CD14-positive monocyte (primary cell): ENCODE measurements at regions not wholly inside any gene's neighbourhood (a gene's known extent, or its start where the extent isn't known, plus 50 kb on each side); places are given as distances from the start of the nearest gene placed in this dataset.
"Not testable (repeated sequence)": the region's sequence is repeated elsewhere in the genome, so short reads cannot be mapped to it uniquely, and the experiment has no call there.

ENCODE experiments used
- DNase-seq, 3 donors: peaks; one replicate each; pipeline ENCODE4 v3.0.0-alpha.2; 2011 to 2022
- H2AFZ ChIP-seq: 2 replicates; pipeline ENCODE4 v1.6.0; 2012; ENCODE audit warnings: mild to moderate bottlenecking, low read depth, low read length, inconsistent platforms; ENCODE audit not compliant: insufficient read depth, poor library complexity, severe bottlenecking
- H3K27ac ChIP-seq, 2 donors: 1 replicate in 1 of 2; 2 replicates in 1 of 2; pipeline ENCODE4 v1.5.1; 2012 to 2013; ENCODE audit warnings: low read length in 2 of 2, control low read depth in 1 of 2, inconsistent platforms in 1 of 2, low read depth in 1 of 2, mild to moderate bottlenecking in 1 of 2
- H3K27me3 ChIP-seq, 2 donors: one replicate each; pipeline versions ENCODE4 v1.6.0 to v1.6.1; 2011 to 2013; ENCODE audit warnings: low read length in 2 of 2; ENCODE audit not compliant: control insufficient read depth in 2 of 2, insufficient read depth in 2 of 2
- H3K36me3 ChIP-seq, 2 donors: replicated peaks in 1 of 2; 1 replicate in 1 of 2; 2 replicates in 1 of 2; pipeline versions ENCODE4 v1.5.1 to v1.6.1; 2012 to 2013; ENCODE audit warnings: low read length in 2 of 2, control low read depth in 1 of 2, inconsistent platforms in 1 of 2, mild to moderate bottlenecking in 1 of 2; ENCODE audit not compliant: insufficient read depth in 2 of 2, control insufficient read depth in 1 of 2
- H3K4me1 ChIP-seq, 2 donors: 1 replicate in 1 of 2; 2 replicates in 1 of 2; pipeline versions ENCODE4 v1.5.1 to v1.6.1; 2012 to 2013; ENCODE audit warnings: low read length in 2 of 2, control low read depth in 1 of 2, inconsistent platforms in 1 of 2, mild to moderate bottlenecking in 1 of 2, moderate library complexity in 1 of 2; ENCODE audit not compliant: insufficient read depth in 2 of 2, control insufficient read depth in 1 of 2
- H3K4me2 ChIP-seq: replicated peaks from 2 replicates; pipeline ENCODE3; 2012; ENCODE audit warnings: low read length, moderate library complexity, mild to moderate bottlenecking; ENCODE audit not compliant: poor library complexity, severe bottlenecking; ENCODE audit errors: extremely low read depth
- H3K4me3 ChIP-seq, 3 experiments: fragments of 200-600 bp in 1 of 3; sonication (generic) in 1 of 3; replicated peaks in 1 of 3; 1 replicate in 2 of 3; 2 replicates in 1 of 3; pipeline ENCODE4 v1.5.1; 2011 to 2013; ENCODE audit warnings: low read length in 3 of 3, mild to moderate bottlenecking in 3 of 3, control low read depth in 2 of 3, low read depth in 2 of 3, inconsistent platforms in 1 of 3, moderate library complexity in 1 of 3
- H3K79me2 ChIP-seq: 2 replicates; pipeline ENCODE4 v1.6.0; 2012; ENCODE audit warnings: mild to moderate bottlenecking, control low read depth, inconsistent platforms, low read length, moderate library complexity; ENCODE audit not compliant: insufficient read depth
- H3K9ac ChIP-seq: 2 replicates; pipeline ENCODE4 v1.6.0; 2017; ENCODE audit warnings: low read length, mild to moderate bottlenecking; ENCODE audit not compliant: insufficient read depth, poor library complexity, severe bottlenecking
- H3K9me3 ChIP-seq, 2 donors: replicated peaks in 1 of 2; 1 replicate in 1 of 2; 2 replicates in 1 of 2; pipeline versions ENCODE4 v1.5.1 to v1.6.1; 2012 to 2013; ENCODE audit warnings: low read length in 2 of 2, control low read depth in 1 of 2; ENCODE audit not compliant: control insufficient read depth in 1 of 2, insufficient read depth in 1 of 2
- H4K20me1 ChIP-seq: 2 replicates; pipeline ENCODE4 v1.6.0; 2012; ENCODE audit warnings: mild to moderate bottlenecking, low read length, control low read depth, moderate library complexity; ENCODE audit not compliant: insufficient read depth
- H3K27ac Mint-ChIP-seq, 7 donors: one replicate each; pipeline ENCODE4 v1.8.0; 2020; ENCODE audit warnings: mild to moderate bottlenecking in 7 of 7, mixed read lengths in 7 of 7, moderate library complexity in 6 of 7, inconsistent platforms in 2 of 7
- H3K27me3 Mint-ChIP-seq, 3 donors: one replicate each; pipeline ENCODE4 v1.8.0; 2021 to 2022; ENCODE audit warnings: low read depth in 3 of 3, mild to moderate bottlenecking in 3 of 3, mixed read lengths in 3 of 3, moderate library complexity in 3 of 3, inconsistent platforms in 1 of 3
- H3K36me3 Mint-ChIP-seq, 2 donors: one replicate each; pipeline ENCODE4 v1.8.0; 2020; ENCODE audit warnings: mixed read lengths in 2 of 2, inconsistent platforms in 1 of 2, mild to moderate bottlenecking in 1 of 2
- H3K4me1 Mint-ChIP-seq: one replicate; pipeline ENCODE4 v1.8.0; 2020; ENCODE audit warnings: mild to moderate bottlenecking, mixed read lengths
- H3K4me3 Mint-ChIP-seq, 2 donors: one replicate each; pipeline ENCODE4 v1.8.0; 2020; ENCODE audit warnings: mild to moderate bottlenecking in 2 of 2, mixed read lengths in 2 of 2, moderate library complexity in 1 of 2
- H3K9me3 Mint-ChIP-seq, 7 donors: one replicate each; pipeline ENCODE4 v1.8.0; 2020 to 2022; ENCODE audit warnings: mixed read lengths in 7 of 7, mild to moderate bottlenecking in 6 of 7, moderate library complexity in 6 of 7, inconsistent platforms in 2 of 7
- WGBS: methylation state at CpG from one replicate; pipeline ENCODE4 v1.1.5; 2013; ENCODE audit warnings: missing lambda C conversion rate; ENCODE audit not compliant: insufficient coverage; 5-methylcytosine and 5-hydroxymethylcytosine counted together
- intact Hi-C, 2 donors: fragments of 100-400 bp; cut with micrococcal nuclease; formaldehyde crosslinking; loops; one replicate each; pipeline versions ENCODE4 v1.15.0 to v1.15.1; 2023
- TF ChIP-seq, protein P1 (sequence below): fragments of 200-600 bp; IDR thresholded peaks from one replicate; pipeline ENCODE4 v1.8.0; 2022; ENCODE audit warnings: antibody characterized with exemption, mild to moderate bottlenecking

DNA sequence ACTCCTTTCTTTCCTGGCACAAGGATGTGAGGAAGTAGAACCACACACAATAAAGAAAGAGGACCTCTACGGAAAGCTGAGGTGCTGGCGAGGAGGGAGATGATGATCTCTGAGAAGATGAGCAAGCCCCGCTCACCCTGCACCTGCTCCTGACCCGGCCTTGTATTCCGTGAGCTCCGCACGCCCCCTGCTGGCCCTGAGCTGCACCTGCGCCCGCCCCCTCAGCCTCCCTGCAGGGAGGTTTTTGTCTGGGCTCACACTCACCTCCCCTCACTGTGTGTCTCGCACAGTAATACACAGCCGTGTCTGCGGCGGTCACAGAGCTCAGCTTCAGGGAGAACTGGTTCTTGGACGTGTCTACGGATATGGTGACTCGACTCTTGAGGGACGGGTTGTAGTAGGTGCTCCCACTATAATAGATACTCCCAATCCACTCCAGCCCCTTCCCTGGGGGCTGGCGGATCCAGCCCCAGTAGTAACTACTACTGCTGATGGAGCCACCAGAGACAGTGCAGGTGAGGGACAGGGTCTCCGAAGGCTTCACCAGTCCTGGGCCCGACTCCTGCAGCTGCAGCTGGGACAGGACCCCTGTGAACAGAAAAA is 895.1 kb downstream of the TMEM121 start:
- peak in 2 of 3 donors; percentile 24 for DNase-seq
- H3K27ac ChIP-seq, H3K36me3 ChIP-seq, H3K4me3 Mint-ChIP-seq, H3K9me3 Mint-ChIP-seq, H4K20me1 ChIP-seq, H3K4me2 ChIP-seq, H3K27ac Mint-ChIP-seq, H3K9ac ChIP-seq, H3K36me3 Mint-ChIP-seq, intact Hi-C loops, H3K9me3 ChIP-seq, H3K27me3 ChIP-seq, H3K79me2 ChIP-seq, H2AFZ ChIP-seq, H3K27me3 Mint-ChIP-seq, H3K4me3 ChIP-seq: not testable (repeated sequence)
- peaks cover 21% of the 10 kb centered on the region for H3K4me1 Mint-ChIP-seq
- H3K4me1 ChIP-seq: peaks cover 9 to 19% of the 10 kb centered on the region in 2 donors
- TF ChIP-seq, protein P1, sequence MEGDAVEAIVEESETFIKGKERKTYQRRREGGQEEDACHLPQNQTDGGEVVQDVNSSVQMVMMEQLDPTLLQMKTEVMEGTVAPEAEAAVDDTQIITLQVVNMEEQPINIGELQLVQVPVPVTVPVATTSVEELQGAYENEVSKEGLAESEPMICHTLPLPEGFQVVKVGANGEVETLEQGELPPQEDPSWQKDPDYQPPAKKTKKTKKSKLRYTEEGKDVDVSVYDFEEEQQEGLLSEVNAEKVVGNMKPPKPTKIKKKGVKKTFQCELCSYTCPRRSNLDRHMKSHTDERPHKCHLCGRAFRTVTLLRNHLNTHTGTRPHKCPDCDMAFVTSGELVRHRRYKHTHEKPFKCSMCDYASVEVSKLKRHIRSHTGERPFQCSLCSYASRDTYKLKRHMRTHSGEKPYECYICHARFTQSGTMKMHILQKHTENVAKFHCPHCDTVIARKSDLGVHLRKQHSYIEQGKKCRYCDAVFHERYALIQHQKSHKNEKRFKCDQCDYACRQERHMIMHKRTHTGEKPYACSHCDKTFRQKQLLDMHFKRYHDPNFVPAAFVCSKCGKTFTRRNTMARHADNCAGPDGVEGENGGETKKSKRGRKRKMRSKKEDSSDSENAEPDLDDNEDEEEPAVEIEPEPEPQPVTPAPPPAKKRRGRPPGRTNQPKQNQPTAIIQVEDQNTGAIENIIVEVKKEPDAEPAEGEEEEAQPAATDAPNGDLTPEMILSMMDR: peak; percentile 76
- WGBS: 17% methylated on average over 8 of the region's 20 CpGs

DNA sequence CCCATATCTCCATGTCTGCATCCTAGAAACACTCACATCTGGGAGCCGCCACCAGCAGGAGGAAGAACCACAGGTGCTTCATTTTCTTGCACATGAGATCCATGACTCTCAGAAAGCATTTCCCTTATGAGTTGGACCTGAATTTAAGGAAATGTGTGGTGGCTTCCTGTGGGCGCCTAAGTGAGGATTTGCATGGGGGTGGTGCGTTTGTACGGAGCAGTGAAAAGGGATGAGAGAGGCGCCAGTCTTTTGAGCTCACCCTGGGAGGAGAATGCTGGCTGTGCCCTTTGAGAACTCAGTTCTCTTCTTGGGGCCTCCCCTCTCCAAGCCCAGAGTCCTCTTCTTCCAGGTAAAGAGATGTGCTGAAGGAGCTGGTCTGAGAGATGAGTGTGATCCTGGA is 895.7 kb downstream of the TMEM121 start:
- Histone ChIP-seq H3K4me2 (no peak overlapping the region), H3K27me3 (no peaks in the 10 kb centered on the region), H3K9ac (no peak overlapping the region), H4K20me1 (no peaks in the 10 kb centered on the region), H2AFZ (no peak overlapping the region), H3K27ac (no peak overlapping the region), H3K4me1 (peaks cover 9 to 19% of the 10 kb centered on the region in 2 donors), H3K9me3 (peaks cover 0 to 4% of the 10 kb centered on the region in 2 donors), H3K4me3 (no peak overlapping the region), H3K36me3 (no peaks in the 10 kb centered on the region), H3K79me2 (no peaks in the 10 kb centered on the region)
- TF ChIP-seq, protein P1: no peak
- Mint-ChIP-seq H3K27me3 (no peaks in the 10 kb centered on the region), H3K4me3 (no peak overlapping the region), H3K4me1 (peaks cover 21% of the 10 kb centered on the region), H3K36me3 (no peaks in the 10 kb centered on the region), H3K9me3 (peaks cover 0 to 8% (median 6%) of the 10 kb centered on the region in 7 donors), H3K27ac (no peak overlapping the region)
- no peak for DNase-seq
- intact Hi-C loops: no loop called here
- WGBS: no CpG with 5 or more reads among the region's 5 CpGs

DNA sequence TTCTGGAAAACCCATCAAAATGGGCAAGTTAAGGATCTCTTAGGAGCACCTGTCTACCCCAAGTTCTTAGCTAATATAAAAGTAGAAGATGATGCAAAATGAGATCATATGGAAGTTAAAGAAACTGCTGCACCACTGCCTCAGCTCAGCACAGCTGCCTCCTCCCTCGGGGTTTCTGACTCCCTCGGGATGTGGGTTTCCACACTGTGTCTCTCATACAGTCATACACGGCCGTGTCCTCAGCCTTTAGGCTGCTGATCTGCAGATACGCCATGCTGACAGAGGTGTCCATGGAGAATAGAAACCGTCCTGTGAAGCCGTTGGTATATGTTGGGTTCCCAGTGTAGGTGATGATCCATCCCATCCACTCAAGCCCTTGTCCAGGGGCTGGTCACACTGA is 898.8 kb downstream of the TMEM121 start:
- 100% methylated on average over 1 of the region's 7 CpGs for WGBS
- not testable (repeated sequence) for H3K27me3 Mint-ChIP-seq

More for the DNA sequence above, 898.8 kb downstream of the TMEM121 start:
- H3K36me3 ChIP-seq, H3K27ac ChIP-seq, H3K27me3 ChIP-seq, H3K4me3 Mint-ChIP-seq, H3K4me1 Mint-ChIP-seq, H3K79me2 ChIP-seq, H3K4me2 ChIP-seq, H4K20me1 ChIP-seq, H3K9me3 Mint-ChIP-seq, H3K4me1 ChIP-seq, H3K9ac ChIP-seq, H3K36me3 Mint-ChIP-seq, H3K27ac Mint-ChIP-seq, intact Hi-C loops, H3K9me3 ChIP-seq, H2AFZ ChIP-seq, H3K4me3 ChIP-seq, DNase-seq: not testable (repeated sequence)
